Endothelial cell of umbilical vein (primary cell): ENCODE measurements at regions not wholly inside any gene's neighbourhood (a gene's known extent, or its start where the extent isn't known, plus 50 kb on each side); places are given as distances from the start of the nearest gene placed in this dataset.

Experiments
- EZH2 ChIP-seq: IDR thresholded peaks from 2 replicates; pipeline ENCODE4 v1.6.1; 2012; ENCODE audit warnings: borderline replicate concordance, low read depth, mild to moderate bottlenecking, moderate library complexity, low read length, inconsistent platforms; ENCODE audit not compliant: severe bottlenecking
- JUN ChIP-seq: IDR thresholded peaks from 2 replicates; pipeline ENCODE4 v1.6.1; 2011; ENCODE audit warnings: borderline replicate concordance, low read depth; ENCODE audit not compliant: insufficient read length, insufficient read depth
- POLR2A ChIP-seq: IDR thresholded peaks from 2 replicates; pipeline ENCODE4 v1.6.1; 2012; ENCODE audit warnings: low read depth, mild to moderate bottlenecking, control low read depth, low read length
- POLR2AphosphoS5 ChIP-seq: IDR thresholded peaks from 2 replicates; pipeline ENCODE4 v1.6.1; 2012; ENCODE audit warnings: low read depth, mild to moderate bottlenecking, control low read depth, low read length, moderate library complexity; ENCODE audit not compliant: insufficient read depth
- TF ChIP-seq, protein P1 (sequence below), 2 donors: IDR thresholded peaks; 1 replicate in 1 of 2; 2 replicates in 1 of 2; pipeline ENCODE4 v1.5.1; 2011; ENCODE audit warnings: low read length in 2 of 2, mild to moderate bottlenecking in 2 of 2, moderate library complexity in 2 of 2, control low read depth in 1 of 2, inconsistent platforms in 1 of 2, low read depth in 1 of 2; ENCODE audit not compliant: insufficient read depth in 1 of 2; ENCODE audit errors: extremely low read depth in 1 of 2

DNA sequence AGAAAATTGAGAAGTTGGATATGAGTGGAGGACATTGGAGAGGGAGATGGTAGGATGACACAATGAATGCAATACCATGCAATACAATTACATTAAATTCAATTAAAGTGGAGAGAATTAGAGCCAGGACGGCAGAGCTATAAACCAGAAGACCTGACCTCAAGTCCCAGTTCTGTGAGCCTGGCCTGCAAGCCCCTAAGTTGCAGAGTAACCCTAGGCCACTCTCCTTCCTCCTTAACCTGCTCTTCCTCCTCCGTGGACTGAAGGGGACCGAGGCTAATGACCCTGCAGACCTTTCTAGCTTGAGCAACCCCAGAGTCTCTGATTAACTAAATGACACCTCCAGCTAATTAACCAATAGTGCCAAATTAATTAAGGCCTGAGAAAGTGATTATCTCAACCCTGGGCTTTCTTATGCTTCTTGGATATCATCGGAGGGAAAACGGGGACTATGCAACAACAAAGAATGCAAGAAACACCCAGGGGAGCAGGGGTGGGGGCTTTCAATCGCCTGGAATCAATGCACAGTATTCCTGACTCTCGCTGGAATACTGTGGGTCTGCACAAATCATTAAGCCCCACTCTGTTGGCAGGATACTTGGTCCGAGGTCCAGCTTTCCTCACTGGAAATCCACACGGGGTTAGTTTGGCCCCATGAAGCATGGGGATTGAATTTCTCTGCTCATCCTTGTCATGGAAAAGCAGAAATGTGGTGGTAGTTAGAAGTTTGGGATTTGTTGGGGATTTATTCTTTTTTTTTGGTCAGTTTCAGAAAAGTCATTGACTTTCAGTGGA lies 548.3 kb downstream of the MN1 start:
- TF ChIP-seq JUN: no peak
- TF ChIP-seq POLR2AphosphoS5: no peak
- TF ChIP-seq, protein P1, sequence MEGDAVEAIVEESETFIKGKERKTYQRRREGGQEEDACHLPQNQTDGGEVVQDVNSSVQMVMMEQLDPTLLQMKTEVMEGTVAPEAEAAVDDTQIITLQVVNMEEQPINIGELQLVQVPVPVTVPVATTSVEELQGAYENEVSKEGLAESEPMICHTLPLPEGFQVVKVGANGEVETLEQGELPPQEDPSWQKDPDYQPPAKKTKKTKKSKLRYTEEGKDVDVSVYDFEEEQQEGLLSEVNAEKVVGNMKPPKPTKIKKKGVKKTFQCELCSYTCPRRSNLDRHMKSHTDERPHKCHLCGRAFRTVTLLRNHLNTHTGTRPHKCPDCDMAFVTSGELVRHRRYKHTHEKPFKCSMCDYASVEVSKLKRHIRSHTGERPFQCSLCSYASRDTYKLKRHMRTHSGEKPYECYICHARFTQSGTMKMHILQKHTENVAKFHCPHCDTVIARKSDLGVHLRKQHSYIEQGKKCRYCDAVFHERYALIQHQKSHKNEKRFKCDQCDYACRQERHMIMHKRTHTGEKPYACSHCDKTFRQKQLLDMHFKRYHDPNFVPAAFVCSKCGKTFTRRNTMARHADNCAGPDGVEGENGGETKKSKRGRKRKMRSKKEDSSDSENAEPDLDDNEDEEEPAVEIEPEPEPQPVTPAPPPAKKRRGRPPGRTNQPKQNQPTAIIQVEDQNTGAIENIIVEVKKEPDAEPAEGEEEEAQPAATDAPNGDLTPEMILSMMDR (IDR thresholded peaks at IDR 0.05; ENCODE audit: extremely low read depth in 1 of 2, insufficient read depth in 1 of 2, low read depth in 1 of 2, low read length in 2 of 2): no peak
- no peak for TF ChIP-seq POLR2A
- no peak for TF ChIP-seq EZH2
